ENCODE measurements at regions not wholly inside any gene's neighbourhood (a gene's known extent, or its start where the extent isn't known, plus 50 kb on each side); places are given as distances from the start of the nearest gene placed in this dataset.

DNA sequence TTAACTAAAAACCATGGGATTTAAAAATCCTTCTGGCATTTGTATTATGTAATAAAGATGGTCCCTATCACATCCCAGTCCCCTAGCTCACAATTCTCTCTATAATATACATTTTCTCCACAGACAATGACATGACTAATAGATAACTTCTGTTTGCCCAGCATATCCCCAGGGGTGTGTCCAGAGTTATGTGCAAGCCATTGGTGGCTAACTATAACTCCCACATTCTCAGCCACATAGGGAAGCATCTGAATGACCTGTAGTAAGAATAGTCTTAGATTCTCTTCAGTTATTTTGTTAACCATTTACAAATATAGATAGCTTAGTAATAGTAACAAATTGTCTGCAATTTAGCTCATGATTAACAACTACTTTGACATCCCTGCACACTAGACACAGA is 52.2 kb upstream of the RBSN start:
- H3K36me3 Mint-ChIP-seq (ENCODE audit: low read depth): no peaks in the 10 kb centered on the region
- H3K9me3 Mint-ChIP-seq (ENCODE audit: low read depth): no peaks in the 10 kb centered on the region
- POLR2A ChIA-PET: no interaction called here
- no peak overlapping the region for H3K4me3 Mint-ChIP-seq
- intact Hi-C loops (cut with DNase I, micrococcal nuclease): no loop called here
- no peak overlapping the region for H3K27ac Mint-ChIP-seq
- CTCF ChIA-PET: no interaction called here
- DNase-seq: no peak
- H3K27me3 Mint-ChIP-seq: peaks cover 31% of the 10 kb centered on the region
- no peak for ATAC-seq
- H3K4me1 Mint-ChIP-seq: no peaks in the 10 kb centered on the region

DNA sequence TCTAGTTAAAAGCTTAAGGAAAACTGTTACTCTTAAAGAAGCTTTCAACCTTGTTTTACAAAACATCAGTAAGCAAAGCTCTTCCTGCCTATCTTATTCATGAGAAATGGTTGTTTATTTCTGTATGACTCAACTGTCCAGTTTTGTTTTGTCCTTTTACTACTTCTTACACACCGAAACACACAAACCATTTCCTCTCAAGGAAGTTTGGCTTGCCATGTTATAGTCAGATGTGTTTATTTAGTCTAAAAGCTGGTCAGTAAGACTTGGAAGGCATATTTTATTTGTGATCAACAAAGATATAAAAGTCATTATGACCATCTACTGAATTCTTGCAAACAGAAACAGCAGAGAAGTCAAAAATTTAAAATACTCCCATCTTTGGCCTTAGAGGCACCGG is 53.2 kb upstream of the RBSN start:
- POLR2A ChIA-PET: no interaction called here
- no peak overlapping the region for H3K27ac Mint-ChIP-seq
- CTCF ChIA-PET: interaction anchor here (0.7 to 0.8 kb wide), 2 partner anchors 34 to 51 kb away, joined by 3 read pairs; no protein-coding TSS in a partner anchor
- H3K36me3 Mint-ChIP-seq (ENCODE audit: low read depth): no peaks in the 10 kb centered on the region
- intact Hi-C loops (cut with DNase I, micrococcal nuclease): no loop called here
- peaks cover 29% of the 10 kb centered on the region for H3K27me3 Mint-ChIP-seq
- ATAC-seq (no peak), DNase-seq (no peak)
- H3K4me3 Mint-ChIP-seq: no peak overlapping the region
- H3K4me1 Mint-ChIP-seq: no peaks in the 10 kb centered on the region
- no peaks in the 10 kb centered on the region for H3K9me3 Mint-ChIP-seq (ENCODE audit: low read depth)

DNA sequence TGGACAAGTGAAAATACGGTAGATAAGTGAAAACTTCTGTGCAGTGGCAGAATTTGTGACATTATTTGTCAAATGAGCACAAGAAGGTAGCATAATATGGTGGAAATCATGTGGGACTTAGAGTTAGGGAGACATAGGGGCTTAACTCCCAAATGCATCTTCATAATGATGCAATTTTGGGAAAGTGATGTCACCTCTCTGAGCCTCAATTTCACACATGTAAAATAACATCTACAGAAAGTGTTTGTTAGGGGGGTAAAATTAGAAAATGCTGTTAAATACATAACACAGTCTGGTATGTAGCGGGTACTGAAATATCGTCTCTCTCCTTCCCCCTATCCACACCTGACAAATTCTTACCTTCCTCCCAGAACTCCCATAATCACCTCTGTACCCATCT is 52.9 kb upstream of the CAPN7 start:
- no peak overlapping the region for H3K4me3 Mint-ChIP-seq
- H3K9me3 Mint-ChIP-seq (ENCODE audit: low read depth): peaks cover 3% of the 10 kb centered on the region
- H3K36me3 Mint-ChIP-seq (ENCODE audit: low read depth): no peaks in the 10 kb centered on the region
- POLR2A ChIA-PET: no interaction called here
- ATAC-seq (no peak), DNase-seq (no peak)
- H3K4me1 Mint-ChIP-seq: no peaks in the 10 kb centered on the region
- H3K27me3 Mint-ChIP-seq: peaks cover 34% of the 10 kb centered on the region
- H3K27ac Mint-ChIP-seq: no peak overlapping the region
- intact Hi-C loops (cut with DNase I, micrococcal nuclease): no loop called here
- CTCF ChIA-PET: interaction anchor here (0.7 kb wide), 1 partner anchor 51 kb away, joined by 3 read pairs; no protein-coding TSS in a partner anchor

DNA sequence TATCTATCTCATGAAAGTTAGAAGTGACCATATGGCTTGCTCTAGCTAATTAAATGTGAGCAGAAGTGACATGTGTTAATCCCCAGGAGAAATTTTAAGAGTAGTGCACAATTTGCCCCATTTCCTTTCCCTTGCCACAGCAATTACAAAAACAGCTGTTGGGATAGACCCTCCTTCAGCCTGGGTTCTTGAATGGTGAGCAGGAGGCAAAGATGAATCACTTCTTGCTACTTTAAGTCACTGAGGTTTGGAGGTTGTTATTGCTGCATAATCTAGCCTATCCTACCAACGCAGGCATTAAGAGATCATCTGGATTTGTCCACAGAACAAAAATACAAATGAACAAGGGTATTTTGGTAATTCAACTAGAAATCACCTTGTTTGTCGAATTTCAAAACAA is 51.7 kb upstream of the CAPN7 start:
- CTCF ChIA-PET: interaction anchor here (0.8 to 0.9 kb wide), 2 partner anchors 11 to 15 kb away, joined by 3 read pairs; no protein-coding TSS in a partner anchor
- no peak for ATAC-seq

GRCh38 chr3:15155840-15156360 is 50.1 kb upstream of the CAPN7 start:
- ATAC-seq (no peak), DNase-seq (no peak)
- ChIA-PET CTCF (interaction anchor here (1.3 kb wide), 1 partner anchor 48 kb away, joined by 3 read pairs; no protein-coding TSS in a partner anchor), POLR2A (interaction anchor here (0.6 kb wide), 1 partner anchor 51 kb away, joined by 3 read pairs; no protein-coding TSS in a partner anchor)
- intact Hi-C loops (cut with DNase I, micrococcal nuclease): no loop called here
- peaks cover 3% of the 10 kb centered on the region for H3K9me3 Mint-ChIP-seq (ENCODE audit: low read depth)
- H3K27ac Mint-ChIP-seq: no peak overlapping the region
- H3K4me1 Mint-ChIP-seq: peaks cover 5% of the 10 kb centered on the region
- peaks cover 32% of the 10 kb centered on the region for H3K27me3 Mint-ChIP-seq
- no peak overlapping the region for H3K4me3 Mint-ChIP-seq
- H3K36me3 Mint-ChIP-seq (ENCODE audit: low read depth): no peaks in the 10 kb centered on the region

More for the DNA sequence above, 51.7 kb upstream of the CAPN7 start:
- no peak for DNase-seq
- Mint-ChIP-seq H3K4me1 (no peaks in the 10 kb centered on the region), H3K27me3 (peaks cover 34% of the 10 kb centered on the region), H3K9me3 (ENCODE audit: low read depth) (peaks cover 3% of the 10 kb centered on the region), H3K4me3 (no peak overlapping the region), H3K27ac (no peak overlapping the region), H3K36me3 (ENCODE audit: low read depth) (no peaks in the 10 kb centered on the region)
- intact Hi-C loops (cut with DNase I, micrococcal nuclease): no loop called here
- POLR2A ChIA-PET: no interaction called here

Measured in activated CD4-positive, alpha-beta T cell treated with anti-CD3 and anti-CD28 coated beads for 36 hours (primary cell).